Endothelial cell of umbilical vein (primary cell): ENCODE measurements at regions not wholly inside any gene's neighbourhood (a gene's known extent, or its start where the extent isn't known, plus 50 kb on each side); places are given as distances from the start of the nearest gene placed in this dataset.

Experiments
- BruUV-seq: library from RNA; stranded (reverse); fragments of 400-500 nt; replicated peaks from 2 replicates; lab custom pipeline; 2021; lab: Mats Ljungman, UMichigan
- CTCF ChIA-PET: fragments of 300-600, 350-600 bp; sonication (Branson Sonifier 250); formaldehyde crosslinking; loops from one replicate; lab custom pipeline; 2021; ENCODE audit warnings: antibody characterized with exemption, inconsistent platforms; lab: Charles Lee
- POLR2A ChIA-PET: fragments of 300-600, 350-600 bp; sonication (Branson Sonifier 250); formaldehyde crosslinking; loops from one replicate; lab custom pipeline; 2021; ENCODE audit warnings: antibody characterized with exemption, inconsistent platforms; lab: Charles Lee
- DNase-seq: peaks from one replicate; pipeline ENCODE4 v3.0.0-alpha.2; 2011; ENCODE audit warnings: low read depth, low spot score
- FAIRE-seq: peaks from 2 replicates; lab custom pipeline; 2011; peaks lifted over from hg19 to GRCh38; lab: Jason Lieb, UNC
- H2AFZ ChIP-seq: 2 replicates; pipeline ENCODE4 v1.6.0; 2012; ENCODE audit warnings: low read depth, low read length, control low read depth, inconsistent platforms
- H3K27ac ChIP-seq: 2 replicates; pipeline ENCODE4 v1.5.1; 2011; ENCODE audit warnings: low read depth, mild to moderate bottlenecking, control low read depth, low read length, moderate library complexity; ENCODE audit not compliant: insufficient read depth
- H3K27me3 ChIP-seq, 2 experiments: 2 replicates each; pipeline versions ENCODE4 v1.6.0 to v1.6.1; 2011; ENCODE audit warnings: low read length in 2 of 2, mixed read lengths in 1 of 2; ENCODE audit not compliant: control insufficient read depth in 2 of 2, insufficient read depth in 2 of 2
- H3K36me3 ChIP-seq, 2 experiments: 2 replicates in 1 of 2; 3 replicates in 1 of 2; pipeline ENCODE4 v1.5.1; 2011; ENCODE audit warnings: low read length in 2 of 2, mild to moderate bottlenecking in 1 of 2, moderate library complexity in 1 of 2; ENCODE audit not compliant: control insufficient read depth in 2 of 2, insufficient read depth in 2 of 2; ENCODE audit errors: extremely low read depth in 1 of 2
- H3K4me1 ChIP-seq: 3 replicates; pipeline ENCODE4 v1.5.1; 2011; ENCODE audit warnings: mild to moderate bottlenecking, low read length; ENCODE audit not compliant: control insufficient read depth, insufficient read depth; ENCODE audit errors: extremely low read depth
- H3K4me2 ChIP-seq: 2 replicates; pipeline ENCODE4 v1.6.1; 2011; ENCODE audit warnings: low read length, control low read depth, mixed read lengths; ENCODE audit not compliant: insufficient read depth
- H3K4me3 ChIP-seq, 3 experiments: fragments of 200-600 bp in 1 of 3; sonication (generic), shearing (Covaris generic) in 1 of 3; replicated peaks in 1 of 3; 2 replicates each; pipeline ENCODE4 v1.5.1; 2011 to 2016; ENCODE audit warnings: control low read depth in 3 of 3, low read length in 3 of 3, mild to moderate bottlenecking in 2 of 3, inconsistent platforms in 1 of 3, low read depth in 1 of 3, moderate library complexity in 1 of 3; ENCODE audit not compliant: insufficient read depth in 1 of 3
- H3K79me2 ChIP-seq: 2 replicates; pipeline ENCODE4 v1.6.0; 2012; ENCODE audit warnings: low read length, inconsistent platforms; ENCODE audit not compliant: control insufficient read depth, insufficient read depth
- H3K9ac ChIP-seq: replicated peaks from 2 replicates; pipeline ENCODE3; 2011; ENCODE audit warnings: low read length, control low read depth; ENCODE audit not compliant: insufficient read depth; ENCODE audit errors: extremely low read depth
- H3K9me1 ChIP-seq: replicated peaks from 3 replicates; pipeline ENCODE4 v1.6.0; 2011; ENCODE audit warnings: mild to moderate bottlenecking, low read length; ENCODE audit not compliant: control insufficient read depth, insufficient read depth; ENCODE audit errors: extremely low read depth
- H3K9me3 ChIP-seq: replicated peaks from 2 replicates; pipeline ENCODE4 v1.5.1; 2012; ENCODE audit warnings: low read length, inconsistent platforms; ENCODE audit not compliant: control insufficient read depth, insufficient read depth
- H4K20me1 ChIP-seq: replicated peaks from 2 replicates; pipeline ENCODE3; 2011; ENCODE audit warnings: mild to moderate bottlenecking, low read length; ENCODE audit not compliant: control insufficient read depth, insufficient read depth; ENCODE audit errors: extremely low read depth
- CTCF ChIP-seq, 2 donors: IDR thresholded peaks; 1 replicate in 1 of 2; 2 replicates in 1 of 2; pipeline ENCODE4 v1.5.1; 2011; ENCODE audit warnings: low read length in 2 of 2, mild to moderate bottlenecking in 2 of 2, moderate library complexity in 2 of 2, control low read depth in 1 of 2, inconsistent platforms in 1 of 2, low read depth in 1 of 2; ENCODE audit not compliant: insufficient read depth in 1 of 2; ENCODE audit errors: extremely low read depth in 1 of 2
- EZH2 ChIP-seq: IDR thresholded peaks from 2 replicates; pipeline ENCODE4 v1.6.1; 2012; ENCODE audit warnings: borderline replicate concordance, low read depth, mild to moderate bottlenecking, moderate library complexity, low read length, inconsistent platforms; ENCODE audit not compliant: severe bottlenecking
- FOS ChIP-seq: IDR thresholded peaks from 2 replicates; pipeline ENCODE4 v1.6.1; 2011; ENCODE audit warnings: mild to moderate bottlenecking, low read length, moderate library complexity, borderline replicate concordance; ENCODE audit not compliant: insufficient read depth
- GATA2 ChIP-seq: IDR thresholded peaks from 2 replicates; pipeline ENCODE4 v1.7.0; 2011; ENCODE audit warnings: low read depth, mild to moderate bottlenecking, moderate library complexity, mixed read lengths, low read length; ENCODE audit not compliant: insufficient read length, insufficient read depth
- JUN ChIP-seq: IDR thresholded peaks from 2 replicates; pipeline ENCODE4 v1.6.1; 2011; ENCODE audit warnings: borderline replicate concordance, low read depth; ENCODE audit not compliant: insufficient read length, insufficient read depth
- MAX ChIP-seq: IDR thresholded peaks from 2 replicates; pipeline ENCODE4 v1.6.1; 2011; ENCODE audit not compliant: insufficient read depth, insufficient read length
- MYC ChIP-seq: IDR thresholded peaks from one replicate; pipeline ENCODE4 v1.6.1; 2011; ENCODE audit warnings: mild to moderate bottlenecking, low read depth, low read length
- POLR2A ChIP-seq: IDR thresholded peaks from 2 replicates; pipeline ENCODE4 v1.6.1; 2012; ENCODE audit warnings: low read depth, mild to moderate bottlenecking, control low read depth, low read length
- POLR2AphosphoS5 ChIP-seq: IDR thresholded peaks from 2 replicates; pipeline ENCODE4 v1.6.1; 2012; ENCODE audit warnings: low read depth, mild to moderate bottlenecking, control low read depth, low read length, moderate library complexity; ENCODE audit not compliant: insufficient read depth
- dilution Hi-C: fragments of 300-500 bp; cut with MboI; formaldehyde crosslinking; loops from one replicate; pipeline ENCODE4 v1.15.0; 2019; ENCODE audit warnings: low sequenced_read_pairs; ENCODE audit not compliant: extremely low pct_ligation_motif_present
- intact Hi-C: fragments of 100-400 bp; cut with micrococcal nuclease; formaldehyde crosslinking; loops from one replicate; pipeline ENCODE4 v1.10.0; 2022

- CTCF ChIA-PET = no interaction called here
- dilution Hi-C loops = no loop called here
- Histone ChIP-seq H3K9me1 (no peaks in the 10 kb centered on the region), H3K4me3 (no peak overlapping the region), H3K27me3 (no peaks in the 10 kb centered on the region), H3K4me2 (no peak overlapping the region), H3K79me2 (no peaks in the 10 kb centered on the region), H3K9ac (no peak overlapping the region), H2AFZ (no peak overlapping the region), H3K36me3 (no peaks in the 10 kb centered on the region), H3K4me1 (no peaks in the 10 kb centered on the region), H4K20me1 (no peaks in the 10 kb centered on the region), H3K27ac (no peak overlapping the region), H3K9me3 (peaks cover 2% of the 10 kb centered on the region)
- intact Hi-C loops = no loop called here
- BruUV-seq = no TSS peak
- TF ChIP-seq POLR2A (no peak), POLR2AphosphoS5 (no peak), EZH2 (no peak), MYC (no peak), MAX (no peak), CTCF (IDR thresholded peaks at IDR 0.05; ENCODE audit: extremely low read depth in 1 of 2, insufficient read depth in 1 of 2, low read depth in 1 of 2, low read length in 2 of 2) (no peak), FOS (no peak), JUN (no peak), GATA2 (no peak)
- POLR2A ChIA-PET = no interaction called here
- DNase-seq (no peak), FAIRE-seq (no peak)
Observed at GRCh38 chr12:118524446-118524845, 148.1 kb downstream of the SUDS3 start.
